Activated T-helper 1 cell treated with Interleukin-2 at 50 U/mL for 16 hours (primary cell): ENCODE measurements at regions not wholly inside any gene's neighbourhood (a gene's known extent, or its start where the extent isn't known, plus 50 kb on each side); places are given as distances from the start of the nearest gene placed in this dataset.

Experiments used
- DNase-seq: peaks from one replicate; pipeline ENCODE4 v3.0.0-alpha.2; 2020; ENCODE audit warnings: low read depth

- no peak for DNase-seq
Measured at GRCh38 chr5:164351245-164351834, 845.9 kb downstream of the MAT2B start.

DNA sequence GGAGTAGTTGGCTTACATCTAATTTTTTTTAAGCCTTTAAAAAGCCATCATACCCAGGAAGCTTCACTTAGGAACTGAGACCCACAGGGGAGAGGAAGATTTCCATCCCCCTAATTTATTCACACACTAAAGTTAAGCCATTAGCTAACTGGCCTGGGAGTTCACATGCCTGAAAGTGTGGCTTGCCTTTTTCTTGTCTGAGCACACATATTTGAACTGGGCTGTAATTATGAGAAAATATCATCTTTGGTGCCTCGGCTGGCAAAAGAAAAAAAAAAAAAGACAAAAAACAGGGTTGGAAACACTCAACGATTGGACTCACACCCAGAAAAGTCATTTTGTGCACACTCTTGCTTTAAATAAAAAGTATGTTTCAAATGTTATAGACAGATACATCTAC is 847.3 kb downstream of the MAT2B start:
- no peak for DNase-seq

DNA sequence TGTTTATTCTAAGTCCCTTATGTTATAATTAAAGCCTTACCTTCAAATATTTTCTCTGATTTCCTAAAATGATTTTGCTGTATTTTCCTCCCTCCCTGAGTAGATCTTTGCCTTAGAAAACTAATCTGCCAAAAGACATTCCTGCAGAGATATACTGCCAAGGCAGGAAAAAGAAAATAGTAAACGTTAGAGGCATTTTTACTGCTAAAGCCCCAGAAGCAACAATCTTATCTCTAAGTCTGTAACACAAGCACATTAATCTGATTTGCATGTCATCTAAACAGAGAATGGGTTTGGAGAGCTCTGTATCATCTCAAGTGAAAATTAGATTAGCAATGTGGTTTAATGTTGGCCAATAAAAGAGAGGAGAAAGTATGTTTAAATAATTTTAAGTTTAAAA is 847.7 kb downstream of the MAT2B start:
- no peak for DNase-seq

DNA sequence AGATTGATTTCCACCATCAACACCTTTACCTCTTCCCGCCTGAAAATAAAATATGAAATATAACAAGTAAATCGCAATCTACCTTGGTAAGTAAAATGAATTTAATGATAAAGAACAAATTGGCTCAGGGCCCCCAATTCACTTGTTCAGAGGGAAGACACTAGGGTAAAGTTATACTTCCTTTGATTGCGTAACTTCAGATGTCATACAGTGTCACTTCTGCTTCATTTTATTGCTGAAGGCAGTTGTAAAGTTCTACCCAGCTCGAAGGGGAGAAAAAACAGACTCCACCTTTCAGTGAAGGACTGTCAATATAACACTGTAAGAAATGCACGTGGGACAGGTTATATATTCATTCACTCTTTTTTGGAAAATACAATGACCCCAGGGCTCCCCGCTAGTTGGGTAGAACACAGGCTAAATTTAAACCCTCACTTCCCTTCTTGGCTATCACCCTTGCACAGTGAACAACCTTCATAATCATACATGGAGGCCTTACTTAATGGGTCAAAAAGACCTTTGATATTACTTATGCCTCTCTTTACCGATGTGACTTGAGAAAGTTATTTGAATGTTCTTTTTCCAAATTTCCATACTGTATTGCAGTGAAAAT is 848.8 kb downstream of the MAT2B start:
- DNase-seq, result no peak

DNA sequence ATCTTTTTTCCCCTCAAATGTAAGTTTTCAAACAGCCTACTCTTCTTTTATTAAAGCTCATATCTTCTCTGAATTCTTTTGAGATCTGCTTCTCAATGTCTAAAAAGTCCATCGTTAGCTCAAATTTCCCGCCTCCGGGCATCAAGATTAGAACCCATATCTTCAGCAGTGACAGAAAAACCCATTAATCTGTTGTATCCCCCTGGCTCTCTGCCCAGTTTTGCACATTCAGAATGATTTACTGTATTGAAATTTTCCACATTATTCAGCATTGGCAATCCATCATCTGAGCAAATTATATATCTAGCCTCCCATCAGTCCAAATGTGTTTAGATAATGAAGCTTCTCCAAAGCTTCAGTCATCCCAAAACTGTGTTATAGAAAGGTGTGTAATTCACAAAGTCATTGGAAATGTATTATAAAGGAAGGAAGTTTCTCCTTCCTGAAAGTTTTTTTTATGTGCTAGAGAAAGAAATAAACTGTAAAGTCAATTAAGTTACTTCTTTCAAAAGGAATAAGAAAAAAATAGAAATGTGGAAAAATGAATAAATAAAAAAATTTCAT is 849.9 kb downstream of the MAT2B start:
- DNase-seq, result no peak

DNA sequence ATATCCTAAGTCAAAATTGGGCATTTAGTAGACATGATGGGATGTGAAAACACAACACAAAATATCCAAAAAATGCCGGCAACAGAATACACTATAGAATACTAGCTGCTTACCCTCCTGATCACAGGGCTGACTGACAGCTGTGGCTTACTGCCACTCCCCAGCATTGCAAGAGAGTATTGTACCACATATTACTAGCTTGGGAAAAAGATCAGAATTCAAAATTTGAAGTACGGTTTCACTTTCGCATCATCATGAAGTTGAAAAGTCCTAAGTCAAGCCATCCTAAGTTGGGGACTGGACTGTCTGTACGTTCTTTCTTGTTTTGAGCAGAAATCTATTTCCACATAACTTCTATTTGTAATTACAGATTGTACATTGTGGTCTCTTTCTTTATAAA is 851.4 kb downstream of the MAT2B start:
- DNase-seq, result no peak

- no peak for DNase-seq
Measured at GRCh38 chr5:164357395-164358033, 852.1 kb downstream of the MAT2B start.

DNA sequence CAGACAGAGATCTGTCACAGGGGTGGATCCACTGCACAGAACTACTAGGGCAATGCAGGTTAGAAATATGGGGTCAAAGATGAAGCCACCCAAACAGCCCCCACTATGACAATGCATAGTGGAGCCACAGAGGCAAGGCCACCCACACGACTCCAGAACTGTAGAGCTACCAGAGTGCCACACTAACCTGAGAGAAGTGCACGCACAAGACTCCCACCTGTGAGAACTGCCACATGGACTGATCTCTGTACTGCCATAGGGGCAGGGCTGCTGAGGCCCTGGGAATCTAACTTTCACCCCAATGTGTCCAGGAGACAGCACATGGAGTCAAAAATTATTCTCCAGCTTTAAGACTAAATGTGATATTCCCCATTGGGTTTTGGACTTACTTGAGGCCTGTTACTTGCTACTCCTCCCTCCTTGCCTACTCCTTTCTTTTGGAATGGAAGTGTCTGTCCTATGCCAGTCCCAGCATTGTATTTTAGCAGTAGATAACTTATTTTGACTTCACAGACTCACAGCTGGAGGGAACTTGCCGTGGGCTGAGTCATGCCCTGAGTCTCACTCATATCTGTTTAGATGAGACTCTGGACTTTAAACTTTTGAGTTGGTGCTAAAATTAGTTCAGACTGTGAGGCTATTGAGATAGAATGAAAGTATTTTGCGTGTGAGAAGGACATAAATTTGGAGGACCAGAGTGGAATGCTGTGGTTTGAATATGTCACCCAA is 853.3 kb downstream of the MAT2B start:
- no peak for DNase-seq

DNA sequence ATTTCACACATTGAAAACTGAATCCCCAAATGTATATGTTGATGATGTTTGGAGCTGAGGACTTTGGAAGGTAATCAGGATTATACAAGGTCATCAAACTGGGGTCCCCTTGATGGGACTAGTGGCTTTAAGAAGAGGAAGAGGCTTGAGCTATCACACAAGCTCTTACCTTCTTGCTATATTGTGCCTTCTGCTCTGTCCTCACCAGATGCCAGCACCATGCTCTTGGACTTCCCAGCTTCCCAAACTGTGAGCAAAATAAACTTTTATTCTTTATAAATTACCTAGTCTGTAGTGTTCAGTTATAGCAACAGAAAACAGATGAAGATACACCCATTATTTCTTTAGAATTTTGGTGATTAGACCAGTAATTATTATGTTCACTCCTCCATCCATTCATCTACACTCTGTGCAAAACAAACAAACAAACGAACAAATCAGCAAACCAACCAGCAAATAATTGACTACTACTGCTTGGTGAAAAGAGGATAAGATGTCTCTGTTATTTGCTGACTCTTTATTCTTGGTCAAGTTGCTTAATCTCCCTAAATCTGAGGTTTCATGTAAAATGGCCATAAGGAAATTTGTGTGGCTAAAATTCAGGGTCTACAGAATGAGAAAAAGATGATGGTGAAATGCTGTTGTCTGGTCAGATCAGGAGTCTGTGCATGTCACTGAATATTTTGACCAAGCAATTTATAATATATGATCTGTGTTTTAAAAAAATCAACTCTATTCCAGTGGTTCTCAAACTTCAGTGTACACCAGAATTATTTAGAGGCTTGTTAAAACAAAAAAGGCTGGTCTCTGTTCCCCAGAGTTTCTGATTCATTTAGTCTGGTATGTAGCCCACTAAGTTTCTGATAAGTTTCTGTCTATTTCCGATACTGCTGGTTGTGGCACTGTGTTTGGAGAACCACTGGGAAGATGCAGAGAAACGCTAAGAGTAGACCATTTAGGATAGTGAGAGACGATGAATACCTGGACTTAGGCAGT is 854.1 kb downstream of the MAT2B start:
- no peak for DNase-seq

GRCh38 chr5:164360589-164360988 is 855.2 kb downstream of the MAT2B start:
- no peak for DNase-seq

- no peak for DNase-seq
Measured at GRCh38 chr5:164361986-164362385, 856.6 kb downstream of the MAT2B start.

GRCh38 chr5:164362835-164363234 is 857.4 kb downstream of the MAT2B start:
- no peak for DNase-seq

- no peak for DNase-seq
Measured at GRCh38 chr5:164364237-164365208, 859.1 kb downstream of the MAT2B start.

DNA sequence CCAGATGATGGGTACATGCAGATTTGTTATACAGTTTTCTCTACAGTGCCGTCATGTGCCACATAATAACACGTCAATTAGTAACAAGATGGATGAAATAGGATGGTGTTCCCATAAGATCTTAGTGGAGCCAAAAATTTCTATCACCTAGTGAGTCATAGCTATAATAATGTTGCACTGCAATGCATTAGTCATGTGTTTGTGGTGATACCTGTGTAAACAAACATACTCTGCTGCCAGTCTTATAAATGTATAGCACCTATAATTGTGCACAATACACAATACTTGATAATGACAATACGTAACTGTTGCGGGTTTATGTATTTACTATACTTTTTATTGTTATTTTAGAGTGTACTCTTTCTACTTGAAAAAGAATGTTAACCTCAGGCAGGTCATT is 865.4 kb downstream of the MAT2B start:
- DNase-seq, result no peak

GRCh38 chr5:164372892-164373291 is 867.5 kb downstream of the MAT2B start:
- no peak for DNase-seq

DNA sequence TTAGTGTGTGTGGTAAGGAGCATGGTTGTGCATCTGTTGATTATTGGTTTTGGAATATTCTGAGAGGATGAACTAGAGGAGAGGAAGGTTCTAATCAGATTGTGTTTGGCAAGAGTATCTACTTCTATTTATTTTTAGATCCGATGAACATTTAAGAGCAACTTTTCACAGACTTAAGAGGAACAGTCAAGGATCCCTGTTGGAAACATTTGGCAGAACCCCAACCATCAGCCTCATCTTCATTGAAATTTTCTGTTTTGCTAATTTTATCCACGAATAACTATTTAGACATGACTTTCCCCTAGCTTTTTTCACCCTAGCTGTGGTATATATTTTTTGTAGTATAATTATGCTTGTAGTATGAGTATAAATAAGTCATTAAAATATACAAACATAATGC is 868.5 kb downstream of the MAT2B start:
- DNase-seq, result no peak

- DNase-seq, result no peak
Measured at GRCh38 chr5:164375051-164375450, 869.6 kb downstream of the MAT2B start.

- no peak for DNase-seq
Measured at GRCh38 chr5:164376843-164377242, 871.4 kb downstream of the MAT2B start.

DNA sequence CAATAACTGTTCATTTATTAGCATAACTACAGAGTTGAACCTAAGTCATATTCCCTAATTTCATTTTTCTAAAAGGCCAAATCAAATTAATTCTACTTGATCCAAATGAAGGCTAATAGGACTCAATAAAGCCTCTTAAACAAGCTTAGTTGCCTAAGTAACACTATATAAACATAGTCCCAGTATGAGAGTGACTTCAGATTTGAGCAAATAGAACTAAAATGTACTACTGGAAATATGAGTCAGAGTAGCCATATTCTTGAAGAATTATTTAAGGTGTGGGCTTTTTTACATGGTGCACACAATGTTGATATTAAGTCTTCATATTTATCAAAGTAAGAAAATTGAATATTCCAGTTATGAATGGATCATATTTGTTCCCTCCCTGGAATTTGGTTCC is 872.3 kb downstream of the MAT2B start:
- no peak for DNase-seq

DNA sequence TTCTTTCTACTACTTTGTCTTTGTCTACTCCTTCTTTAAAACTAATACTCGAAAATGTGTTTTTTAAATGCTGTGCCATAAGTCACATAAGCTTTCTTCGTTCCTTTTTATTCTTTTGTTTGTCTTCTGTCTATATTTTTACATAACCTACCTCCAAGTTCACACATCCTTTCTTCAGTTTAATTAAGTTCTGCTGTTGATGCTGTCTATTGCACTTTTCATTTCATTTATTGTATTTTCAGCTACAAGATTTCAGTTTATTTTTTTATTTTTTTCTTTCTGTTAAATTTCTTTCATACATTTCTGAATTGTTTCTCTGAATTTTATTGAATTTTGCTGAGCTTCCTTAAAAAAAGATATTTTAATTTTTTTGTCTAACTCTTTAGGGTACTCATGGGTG is 878.2 kb downstream of the MAT2B start:
- DNase-seq, result no peak
